ENCODE measurements at regions not wholly inside any gene's neighbourhood (a gene's known extent, or its start where the extent isn't known, plus 50 kb on each side); places are given as distances from the start of the nearest gene placed in this dataset.

- Mint-ChIP-seq H3K4me3 (no peak overlapping the region), H3K4me1 (no peaks in the 10 kb centered on the region), H3K9me3 (no peaks in the 10 kb centered on the region), H3K27me3 (ENCODE audit: insufficient read depth, low read depth) (no peaks in the 10 kb centered on the region), H3K36me3 (no peaks in the 10 kb centered on the region), H3K27ac (no peak overlapping the region)
- H3K27me3 ChIP-seq, result no peaks in the 10 kb centered on the region
- H4K20me1 ChIP-seq (ENCODE audit: low read depth), result no peaks in the 10 kb centered on the region
- DNase-seq (ENCODE audit: low spot score), result no peak
- no peak for TF ChIP-seq EZH2phosphoT487 (IDR thresholded peaks at IDR 0.05)
- TF ChIP-seq EZH2 (IDR thresholded peaks at IDR 0.05), result no peak
- TF ChIP-seq, protein P1, sequence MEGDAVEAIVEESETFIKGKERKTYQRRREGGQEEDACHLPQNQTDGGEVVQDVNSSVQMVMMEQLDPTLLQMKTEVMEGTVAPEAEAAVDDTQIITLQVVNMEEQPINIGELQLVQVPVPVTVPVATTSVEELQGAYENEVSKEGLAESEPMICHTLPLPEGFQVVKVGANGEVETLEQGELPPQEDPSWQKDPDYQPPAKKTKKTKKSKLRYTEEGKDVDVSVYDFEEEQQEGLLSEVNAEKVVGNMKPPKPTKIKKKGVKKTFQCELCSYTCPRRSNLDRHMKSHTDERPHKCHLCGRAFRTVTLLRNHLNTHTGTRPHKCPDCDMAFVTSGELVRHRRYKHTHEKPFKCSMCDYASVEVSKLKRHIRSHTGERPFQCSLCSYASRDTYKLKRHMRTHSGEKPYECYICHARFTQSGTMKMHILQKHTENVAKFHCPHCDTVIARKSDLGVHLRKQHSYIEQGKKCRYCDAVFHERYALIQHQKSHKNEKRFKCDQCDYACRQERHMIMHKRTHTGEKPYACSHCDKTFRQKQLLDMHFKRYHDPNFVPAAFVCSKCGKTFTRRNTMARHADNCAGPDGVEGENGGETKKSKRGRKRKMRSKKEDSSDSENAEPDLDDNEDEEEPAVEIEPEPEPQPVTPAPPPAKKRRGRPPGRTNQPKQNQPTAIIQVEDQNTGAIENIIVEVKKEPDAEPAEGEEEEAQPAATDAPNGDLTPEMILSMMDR (IDR thresholded peaks at IDR 0.05), result no peak
- no peak overlapping the region for H3K9ac ChIP-seq
- no peak overlapping the region for H3K27ac ChIP-seq
- no peaks in the 10 kb centered on the region for H3K36me3 ChIP-seq
- peaks cover 3% of the 10 kb centered on the region for H3K4me1 ChIP-seq
- no peaks in the 10 kb centered on the region for H3K9me3 ChIP-seq (ENCODE audit: low read depth)
- H3K79me2 ChIP-seq (ENCODE audit: low read depth), result no peaks in the 10 kb centered on the region
- no peak overlapping the region for H3K4me3 ChIP-seq
- no peak overlapping the region for H2AFZ ChIP-seq (replicated peaks)
- no peaks in the 10 kb centered on the region for H3F3A ChIP-seq (ENCODE audit: low read depth)
- H3K4me2 ChIP-seq, result no peak overlapping the region
Measured at GRCh38 chr5:118554241-118554640, 434.1 kb downstream of the DTWD2 start.

GRCh38 chr5:118553662-118554061, 434.7 kb downstream of the DTWD2 start:
- Histone ChIP-seq H3F3A (ENCODE audit: low read depth) (no peaks in the 10 kb centered on the region), H3K27me3 (no peaks in the 10 kb centered on the region), H3K4me2 (no peak overlapping the region), H3K4me1 (peaks cover 9% of the 10 kb centered on the region), H4K20me1 (ENCODE audit: low read depth) (no peaks in the 10 kb centered on the region), H3K9me3 (ENCODE audit: low read depth) (no peaks in the 10 kb centered on the region), H3K4me3 (no peak overlapping the region), H3K79me2 (ENCODE audit: low read depth) (no peaks in the 10 kb centered on the region), H3K9ac (no peak overlapping the region), H2AFZ (replicated peaks) (no peak overlapping the region), H3K36me3 (no peaks in the 10 kb centered on the region), H3K27ac (no peak overlapping the region)
- Mint-ChIP-seq H3K9me3 (no peaks in the 10 kb centered on the region), H3K27ac (no peak overlapping the region), H3K27me3 (ENCODE audit: insufficient read depth, low read depth) (no peaks in the 10 kb centered on the region), H3K4me1 (peaks cover 2% of the 10 kb centered on the region), H3K36me3 (no peaks in the 10 kb centered on the region), H3K4me3 (no peak overlapping the region)
- TF ChIP-seq EZH2phosphoT487 (IDR thresholded peaks at IDR 0.05) (no peak), EZH2 (IDR thresholded peaks at IDR 0.05) (no peak)
- TF ChIP-seq, protein P1 (IDR thresholded peaks at IDR 0.05), result no peak
- no peak for DNase-seq (ENCODE audit: low spot score)

DNA sequence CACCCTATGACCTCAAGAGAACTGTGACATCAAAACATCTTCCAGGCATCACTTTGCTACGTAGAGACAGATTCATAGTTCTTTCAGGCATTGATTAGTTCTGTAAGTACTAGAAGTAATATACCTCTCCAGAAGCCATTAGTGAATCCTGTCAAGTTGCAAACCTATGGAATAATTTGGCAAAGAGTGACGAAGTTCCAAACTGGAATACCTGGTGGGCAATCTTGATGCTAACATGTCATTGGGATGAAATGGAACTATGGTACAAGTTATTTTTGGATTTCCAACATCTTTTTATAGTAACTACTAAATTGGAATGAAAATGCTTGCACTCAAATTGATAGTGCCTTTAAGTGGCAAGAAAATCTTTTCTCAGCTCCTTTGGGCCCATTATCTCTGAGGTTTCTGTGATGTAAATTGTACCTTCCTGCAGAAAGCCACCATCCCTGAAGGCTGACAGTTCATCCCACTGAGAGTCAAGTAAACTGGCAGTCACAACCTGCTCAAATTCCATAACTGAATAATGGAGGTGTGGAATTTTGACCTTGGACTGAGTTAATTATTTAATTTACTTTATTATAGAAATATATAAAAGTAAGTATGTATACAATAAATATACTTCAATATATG, 435.5 kb downstream of the DTWD2 start:
- H2AFZ ChIP-seq (replicated peaks), result no peak overlapping the region

More for the DNA sequence above, 435.5 kb downstream of the DTWD2 start:
- Mint-ChIP-seq H3K4me1 (peaks cover 2% of the 10 kb centered on the region), H3K27me3 (ENCODE audit: insufficient read depth, low read depth) (no peaks in the 10 kb centered on the region), H3K4me3 (no peak overlapping the region), H3K27ac (no peak overlapping the region), H3K9me3 (no peaks in the 10 kb centered on the region), H3K36me3 (no peaks in the 10 kb centered on the region)
- Histone ChIP-seq H3K4me1 (peaks cover 14% of the 10 kb centered on the region), H3K9me3 (ENCODE audit: low read depth) (no peaks in the 10 kb centered on the region), H4K20me1 (ENCODE audit: low read depth) (no peaks in the 10 kb centered on the region), H3F3A (ENCODE audit: low read depth) (no peaks in the 10 kb centered on the region), H3K9ac (no peak overlapping the region), H3K27ac (no peak overlapping the region), H3K36me3 (no peaks in the 10 kb centered on the region), H3K27me3 (no peaks in the 10 kb centered on the region), H3K4me2 (no peak overlapping the region), H3K79me2 (ENCODE audit: low read depth) (no peaks in the 10 kb centered on the region), H3K4me3 (no peak overlapping the region)
- DNase-seq (ENCODE audit: low spot score), result no peak
- TF ChIP-seq EZH2phosphoT487 (IDR thresholded peaks at IDR 0.05), result no peak
- no peak for TF ChIP-seq EZH2 (IDR thresholded peaks at IDR 0.05)
- TF ChIP-seq, protein P1 (IDR thresholded peaks at IDR 0.05), result no peak

Data from neural progenitor cell (in vitro differentiated cells).